GM21390 (cell line): ENCODE measurements at regions not wholly inside any gene's neighbourhood (a gene's known extent, or its start where the extent isn't known, plus 50 kb on each side); places are given as distances from the start of the nearest gene placed in this dataset.

ENCODE experiments used
- ATAC-seq: cut with Tn5 transposase; IDR thresholded peaks from one replicate; pipeline ENCODE4 v1.9.1; 2021; ENCODE audit not compliant: unreplicated experiment

DNA sequence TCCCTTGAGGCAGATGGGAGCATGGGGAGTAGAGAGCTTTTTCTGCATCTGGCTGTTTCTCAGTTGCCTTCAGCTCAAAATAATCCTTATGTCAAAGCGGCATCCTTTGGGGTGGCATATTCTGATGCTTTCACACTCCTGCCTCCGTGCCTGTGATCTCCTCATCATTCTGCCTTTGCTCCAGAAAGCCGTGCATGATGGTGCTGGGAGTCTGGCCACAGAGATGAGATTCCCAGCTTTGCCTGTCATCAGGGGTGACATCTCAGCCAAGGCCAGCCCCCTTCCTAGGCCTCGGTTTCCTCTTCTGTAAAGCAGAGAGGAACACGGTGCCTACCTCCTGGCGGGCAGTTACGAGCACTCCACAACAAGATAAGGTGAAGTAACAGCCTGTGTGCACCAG lies 96.3 kb upstream of the ALDH1A3 start:
- ATAC-seq, result no peak

GRCh38 chr15:100783760-100784492 lies 95.7 kb upstream of the ALDH1A3 start:
- ATAC-seq, result no peak

DNA sequence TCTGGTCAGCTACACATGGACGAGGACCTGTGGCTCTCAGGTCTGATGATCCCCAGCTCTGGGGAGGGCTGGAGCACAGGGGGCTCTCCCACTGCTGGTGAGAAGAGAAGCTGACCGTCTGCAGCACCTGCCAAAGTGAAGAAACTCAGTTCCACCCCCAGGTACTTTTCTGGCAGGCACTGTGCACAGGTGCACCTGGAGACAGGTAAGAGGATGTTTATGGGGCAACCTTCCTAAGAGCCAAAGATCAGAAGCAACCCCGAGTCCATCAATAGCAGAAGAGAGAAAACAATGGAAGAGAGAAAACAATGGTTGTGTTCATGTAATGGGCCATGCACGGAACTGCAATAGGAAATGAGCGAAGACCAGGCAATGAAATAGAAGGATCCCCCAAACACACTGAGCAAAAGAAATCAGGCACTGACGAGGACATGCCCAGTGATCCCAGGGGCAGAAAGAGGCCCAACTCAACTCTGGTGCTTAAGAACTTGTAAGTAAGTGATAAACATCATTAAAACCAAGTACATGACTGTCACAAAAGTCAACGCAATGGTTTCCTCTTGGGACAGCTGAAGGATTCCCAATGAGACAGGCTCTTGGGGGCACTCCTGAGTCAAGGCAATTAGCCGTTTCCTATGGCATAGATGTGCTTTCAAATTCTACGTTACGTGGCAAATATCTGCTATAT lies 95.0 kb upstream of the ALDH1A3 start:
- ATAC-seq, result no peak

DNA sequence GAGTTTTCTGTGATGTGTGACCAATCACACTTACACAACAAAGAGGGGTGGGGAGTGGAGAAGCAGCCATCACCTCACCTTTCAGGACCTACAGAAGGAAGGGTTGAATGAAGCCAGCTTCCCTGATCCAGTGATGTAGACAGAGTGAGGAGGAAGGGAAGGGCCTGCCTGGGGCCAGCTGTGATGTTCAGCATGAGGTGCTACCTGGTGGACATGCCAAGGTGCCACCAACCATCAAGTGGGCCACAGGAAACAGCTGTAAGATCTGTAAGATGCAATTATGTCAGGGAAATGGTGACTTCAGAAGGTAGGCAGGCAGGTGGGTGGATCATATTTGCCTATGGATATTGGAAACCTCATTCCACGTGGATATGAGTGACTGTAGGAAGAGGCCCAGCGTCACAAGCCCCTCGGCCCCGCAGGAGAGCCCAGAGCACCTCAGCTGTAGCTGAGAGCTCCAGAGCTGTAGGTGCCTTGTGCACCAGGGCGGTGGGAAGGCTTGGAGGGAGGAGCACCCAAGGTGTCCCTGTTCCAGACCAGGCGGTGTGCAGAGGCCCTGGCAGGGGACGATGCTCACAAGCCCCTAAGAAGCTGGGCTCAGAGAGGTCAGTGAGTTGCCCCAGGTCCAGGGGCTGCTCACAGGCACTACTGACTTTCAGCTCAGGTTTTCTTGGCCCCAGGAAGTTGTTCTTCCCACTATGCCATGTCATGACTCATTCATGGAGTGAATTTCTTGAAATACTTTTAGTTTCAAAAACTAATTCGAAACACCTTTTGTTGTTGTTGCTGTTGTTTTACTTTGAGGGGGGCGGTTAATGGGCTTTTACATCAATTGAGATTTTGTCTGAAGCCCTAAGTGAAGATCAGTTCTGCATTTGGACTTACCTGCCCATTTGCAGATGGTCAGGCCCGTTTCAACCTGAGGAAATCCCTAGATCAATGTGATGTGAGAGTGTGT lies 94.2 kb upstream of the ALDH1A3 start:
- peak; percentile 72 for ATAC-seq

GRCh38 chr15:100786139-100786531 lies 93.5 kb upstream of the ALDH1A3 start:
- no peak for ATAC-seq

DNA sequence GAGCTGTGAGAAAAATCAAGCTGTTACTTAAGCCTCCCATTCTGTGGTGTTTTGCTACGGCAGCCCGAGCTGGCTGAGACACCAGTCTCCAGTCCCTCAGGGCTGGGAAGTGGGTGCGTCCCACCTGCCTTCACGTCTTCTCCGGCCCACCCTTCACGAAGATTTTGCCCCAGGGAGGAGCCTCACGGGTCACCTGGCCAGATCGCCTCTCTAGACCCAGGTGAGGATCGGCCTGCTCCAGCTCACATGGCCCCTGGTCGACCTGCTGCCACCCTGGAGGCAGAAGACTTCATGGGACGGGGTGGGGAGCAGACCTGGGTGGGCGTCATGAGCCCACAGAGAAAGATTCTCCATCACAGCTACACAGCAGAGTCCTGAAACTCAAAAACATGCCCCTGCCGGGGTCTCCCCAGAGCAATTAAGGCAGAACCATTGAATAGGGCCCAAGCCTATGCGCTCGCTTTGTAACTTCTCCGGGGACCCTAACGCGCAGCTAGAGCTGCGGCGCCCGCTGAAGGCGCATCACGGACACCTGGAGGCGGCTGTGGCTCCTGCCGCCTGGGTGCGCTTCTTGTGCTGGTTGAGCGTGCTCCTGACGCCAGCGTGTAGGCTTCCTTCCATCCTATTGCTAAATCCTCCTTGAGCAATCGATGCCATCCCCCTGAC lies 92.6 kb upstream of the ALDH1A3 start:
- ATAC-seq, result no peak

GRCh38 chr15:100787567-100788417 lies 91.8 kb upstream of the ALDH1A3 start:
- no peak for ATAC-seq

GRCh38 chr15:100788418-100789105 lies 91.1 kb upstream of the ALDH1A3 start:
- ATAC-seq, result no peak

DNA sequence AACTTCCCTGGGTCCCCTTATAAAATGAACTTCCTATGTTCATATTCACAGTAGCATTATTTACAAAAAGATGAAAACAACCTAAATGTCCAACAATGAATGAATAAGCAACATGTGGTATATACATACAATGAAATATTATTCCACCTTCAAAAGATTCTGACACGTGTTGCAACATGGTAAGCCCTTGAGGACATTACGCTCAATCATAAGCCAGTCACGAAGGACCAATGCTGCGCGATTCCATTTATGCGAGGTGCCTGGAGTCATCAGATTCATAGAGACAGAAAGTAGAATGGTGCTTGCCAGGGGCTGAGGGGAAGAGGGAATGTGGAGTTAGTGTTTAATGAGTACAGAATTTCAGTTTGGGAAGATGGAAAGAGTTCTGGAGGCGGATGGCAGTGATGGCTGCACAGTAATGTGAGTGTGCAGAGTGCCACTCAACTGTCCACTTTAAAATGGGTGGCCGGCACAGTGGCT lies 88.8 kb upstream of the ALDH1A3 start:
- no peak for ATAC-seq

- ATAC-seq, result no peak
Measured at GRCh38 chr15:100794008-100794407, 85.6 kb upstream of the ALDH1A3 start.

DNA sequence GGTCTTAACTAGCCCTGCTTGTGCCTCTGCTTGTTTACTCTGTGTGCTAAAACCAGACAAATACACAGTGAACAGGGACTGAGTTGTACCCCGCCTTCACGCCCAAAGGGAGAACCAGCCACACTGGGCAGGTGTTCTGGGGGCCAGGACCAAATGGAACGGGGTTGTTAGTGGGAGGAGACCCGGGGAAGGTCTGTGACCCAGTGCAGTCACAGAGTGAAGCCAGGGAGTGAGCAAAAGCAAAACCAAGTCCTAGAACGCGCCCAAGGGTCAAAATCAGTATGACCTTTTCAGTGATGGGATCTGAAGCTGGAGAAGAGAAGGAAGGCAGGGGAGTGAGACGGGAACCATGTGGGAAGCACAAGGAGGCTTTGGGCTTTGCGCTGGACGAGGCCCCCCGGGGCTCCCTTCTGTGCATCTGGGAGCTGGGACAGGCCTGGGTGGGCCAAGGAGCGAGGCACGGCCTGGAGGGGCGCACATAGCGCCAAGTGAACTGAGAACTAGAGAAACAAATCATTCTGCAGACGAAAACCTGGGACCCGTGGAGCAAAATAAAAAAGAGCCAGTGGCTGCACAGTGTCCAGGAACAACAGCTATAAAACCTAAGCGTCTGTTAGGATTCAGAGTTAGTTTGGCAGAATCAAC lies 78.3 kb upstream of the ALDH1A3 start:
- ATAC-seq, result no peak

GRCh38 chr15:100802421-100803170 lies 77.0 kb upstream of the ALDH1A3 start:
- ATAC-seq, result no peak

DNA sequence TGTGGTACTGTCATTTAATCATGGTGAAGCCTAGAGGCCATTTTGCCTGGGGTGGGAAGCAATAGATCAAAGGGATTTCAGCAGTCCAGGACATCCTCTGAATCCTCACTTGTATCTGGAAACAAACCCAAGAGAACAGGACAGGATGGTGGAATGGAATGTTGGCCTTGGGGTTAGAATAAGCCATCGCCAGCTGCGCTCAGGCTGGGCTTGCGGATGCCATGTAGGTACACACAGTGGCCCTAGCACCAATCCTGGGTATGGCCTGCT lies 76.5 kb upstream of the ALDH1A3 start:
- ATAC-seq, result no peak

DNA sequence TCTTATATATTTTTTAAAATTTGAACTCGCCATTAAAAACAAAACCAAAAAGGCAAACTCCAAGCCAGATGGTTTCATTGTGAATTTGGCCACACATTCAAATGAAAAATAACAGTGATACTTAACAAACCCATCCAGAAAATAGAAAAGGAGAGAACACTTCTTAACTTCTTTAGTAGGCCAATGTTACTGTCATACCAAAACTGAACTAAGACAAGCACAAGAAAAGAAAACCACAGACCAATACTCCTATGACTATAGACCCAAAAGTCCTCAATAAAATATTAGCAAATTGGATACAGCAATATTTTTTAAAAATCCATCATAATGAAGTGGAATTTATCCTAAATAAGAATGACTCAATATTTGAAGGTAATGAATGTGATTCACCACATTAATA lies 73.5 kb upstream of the ALDH1A3 start:
- ATAC-seq, result peak; percentile 80

GRCh38 chr15:100807028-100807427 lies 72.6 kb upstream of the ALDH1A3 start:
- no peak for ATAC-seq

DNA sequence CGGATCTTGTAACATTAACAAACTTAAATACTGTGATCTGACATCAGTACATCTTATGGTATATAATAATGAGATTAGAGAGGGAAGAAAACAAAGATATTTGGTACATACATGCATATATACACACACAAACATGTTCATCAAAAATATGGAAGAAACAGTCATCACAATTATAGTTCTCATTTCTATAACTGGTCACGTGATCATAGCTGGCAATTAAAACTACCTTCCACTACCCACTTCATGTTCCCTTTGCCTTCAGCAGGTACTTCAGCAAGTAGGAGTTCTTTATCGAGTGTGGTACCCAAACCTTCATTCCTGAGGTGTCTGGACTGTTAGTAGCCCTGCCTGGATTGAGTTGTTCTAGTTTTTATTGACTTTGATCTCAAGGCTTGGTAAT lies 70.9 kb upstream of the ALDH1A3 start:
- no peak for ATAC-seq

GRCh38 chr15:100809151-100809550 lies 70.5 kb upstream of the ALDH1A3 start:
- ATAC-seq, result no peak

GRCh38 chr15:100809587-100809986 lies 70.0 kb upstream of the ALDH1A3 start:
- no peak for ATAC-seq
